ENCODE measurements at regions not wholly inside any gene's neighbourhood (a gene's known extent, or its start where the extent isn't known, plus 50 kb on each side); places are given as distances from the start of the nearest gene placed in this dataset.

DNA sequence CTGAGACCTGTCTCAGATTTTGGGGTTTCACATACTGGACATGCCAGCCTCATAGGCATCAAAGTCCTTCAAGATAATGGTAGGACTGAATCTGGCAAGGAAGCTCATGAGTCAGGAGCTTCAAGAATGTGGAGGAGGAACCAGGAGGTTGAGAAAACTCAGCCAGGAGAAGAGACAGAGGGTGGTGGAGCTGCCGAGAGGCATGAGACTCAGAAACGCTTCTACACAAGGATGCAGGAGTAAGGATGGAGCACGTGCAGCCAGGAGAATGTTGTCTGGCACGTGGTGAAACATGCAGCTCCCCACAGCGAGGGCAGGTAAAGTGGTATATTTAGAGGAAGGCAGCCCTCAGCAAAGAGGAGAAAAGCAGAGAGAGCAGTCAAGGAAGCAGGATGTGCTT is 148.7 kb upstream of the ISX start:
- Histone ChIP-seq H3K27ac (ENCODE audit: insufficient read depth, low read depth, low read length) (no peak overlapping the region), H3K9ac (replicated peaks; ENCODE audit: extremely low read depth, insufficient read depth, low read length) (no peak overlapping the region), H3K4me1 (ENCODE audit: control insufficient read depth, extremely low read depth, insufficient read depth, low read length) (no peaks in the 10 kb centered on the region), H2AFZ (ENCODE audit: low read depth, low read length) (no peak overlapping the region), H3K9me3 (replicated peaks; ENCODE audit: control insufficient read depth, insufficient read depth, low read length) (peaks cover 9% of the 10 kb centered on the region), H3K4me3 (replicated peaks in 1 of 3; ENCODE audit: insufficient read depth in 1 of 3, low read depth in 1 of 3, low read length in 3 of 3) (no peak overlapping the region), H4K20me1 (replicated peaks; ENCODE audit: control insufficient read depth, extremely low read depth, insufficient read depth, low read length) (no peaks in the 10 kb centered on the region), H3K36me3 (ENCODE audit: control insufficient read depth in 2 of 2, extremely low read depth in 1 of 2, insufficient read depth in 2 of 2, low read length in 2 of 2) (no peaks in the 10 kb centered on the region), H3K4me2 (ENCODE audit: insufficient read depth, low read length) (no peak overlapping the region), H3K79me2 (ENCODE audit: control insufficient read depth, insufficient read depth, low read length) (no peaks in the 10 kb centered on the region), H3K9me1 (replicated peaks; ENCODE audit: control insufficient read depth, extremely low read depth, insufficient read depth, low read length) (no peaks in the 10 kb centered on the region), H3K27me3 (ENCODE audit: control insufficient read depth in 2 of 2, insufficient read depth in 2 of 2, low read length in 2 of 2) (no peaks in the 10 kb centered on the region)
- dilution Hi-C loops (cut with MboI; ENCODE audit: extremely low pct_ligation_motif_present, low sequenced_read_pairs) (no loop called here), intact Hi-C loops (cut with micrococcal nuclease) (no loop called here)
- DNase-seq (ENCODE audit: low read depth, low spot score) = no peak
- no TSS peak for BruUV-seq (replicated peaks)
- FAIRE-seq = no peak
- TF ChIP-seq EZH2 (IDR thresholded peaks at IDR 0.05; ENCODE audit: borderline replicate concordance, low read depth, low read length, severe bottlenecking) (no peak), FOS (IDR thresholded peaks at IDR 0.05; ENCODE audit: borderline replicate concordance, insufficient read depth, low read length) (no peak), POLR2A (IDR thresholded peaks at IDR 0.05; ENCODE audit: low read depth, low read length) (no peak), GATA2 (IDR thresholded peaks at IDR 0.05; ENCODE audit: insufficient read depth, insufficient read length, low read depth, low read length) (no peak), MYC (IDR thresholded peaks at IDR 0.05; ENCODE audit: low read depth, low read length) (no peak), POLR2AphosphoS5 (IDR thresholded peaks at IDR 0.05; ENCODE audit: insufficient read depth, low read depth, low read length) (no peak), JUN (IDR thresholded peaks at IDR 0.05; ENCODE audit: borderline replicate concordance, insufficient read depth, insufficient read length, low read depth) (no peak)
- TF ChIP-seq, protein P1, sequence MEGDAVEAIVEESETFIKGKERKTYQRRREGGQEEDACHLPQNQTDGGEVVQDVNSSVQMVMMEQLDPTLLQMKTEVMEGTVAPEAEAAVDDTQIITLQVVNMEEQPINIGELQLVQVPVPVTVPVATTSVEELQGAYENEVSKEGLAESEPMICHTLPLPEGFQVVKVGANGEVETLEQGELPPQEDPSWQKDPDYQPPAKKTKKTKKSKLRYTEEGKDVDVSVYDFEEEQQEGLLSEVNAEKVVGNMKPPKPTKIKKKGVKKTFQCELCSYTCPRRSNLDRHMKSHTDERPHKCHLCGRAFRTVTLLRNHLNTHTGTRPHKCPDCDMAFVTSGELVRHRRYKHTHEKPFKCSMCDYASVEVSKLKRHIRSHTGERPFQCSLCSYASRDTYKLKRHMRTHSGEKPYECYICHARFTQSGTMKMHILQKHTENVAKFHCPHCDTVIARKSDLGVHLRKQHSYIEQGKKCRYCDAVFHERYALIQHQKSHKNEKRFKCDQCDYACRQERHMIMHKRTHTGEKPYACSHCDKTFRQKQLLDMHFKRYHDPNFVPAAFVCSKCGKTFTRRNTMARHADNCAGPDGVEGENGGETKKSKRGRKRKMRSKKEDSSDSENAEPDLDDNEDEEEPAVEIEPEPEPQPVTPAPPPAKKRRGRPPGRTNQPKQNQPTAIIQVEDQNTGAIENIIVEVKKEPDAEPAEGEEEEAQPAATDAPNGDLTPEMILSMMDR (IDR thresholded peaks at IDR 0.05; ENCODE audit: extremely low read depth in 1 of 2, insufficient read depth in 1 of 2, low read depth in 1 of 2, low read length in 2 of 2) = no peak
- TF ChIP-seq, protein P2, sequence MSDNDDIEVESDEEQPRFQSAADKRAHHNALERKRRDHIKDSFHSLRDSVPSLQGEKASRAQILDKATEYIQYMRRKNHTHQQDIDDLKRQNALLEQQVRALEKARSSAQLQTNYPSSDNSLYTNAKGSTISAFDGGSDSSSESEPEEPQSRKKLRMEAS (IDR thresholded peaks at IDR 0.05; ENCODE audit: insufficient read depth, insufficient read length) = no peak
- ChIA-PET POLR2A (no interaction called here), CTCF (no interaction called here)

Measured in endothelial cell of umbilical vein (primary cell).